ENCODE measurements at regions not wholly inside any gene's neighbourhood (a gene's known extent, or its start where the extent isn't known, plus 50 kb on each side); places are given as distances from the start of the nearest gene placed in this dataset.

DNA sequence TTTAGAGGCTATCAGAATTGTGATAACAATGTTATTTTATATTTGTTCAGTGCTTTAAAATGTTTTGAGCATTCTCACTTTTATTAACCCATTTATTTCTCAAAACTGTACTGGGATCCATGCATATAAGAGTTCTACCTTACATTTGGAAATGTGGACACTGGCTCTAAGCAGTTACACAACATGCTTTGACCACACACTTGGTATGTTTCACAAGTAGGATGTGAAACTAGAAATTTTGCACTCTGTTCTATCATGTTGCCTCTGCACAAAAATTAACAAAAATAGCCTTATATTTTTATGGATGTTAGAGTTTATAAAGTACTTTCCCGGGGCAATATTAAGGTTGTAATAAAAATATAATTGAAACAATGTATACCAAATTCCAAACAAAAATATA, 126.9 kb upstream of the CHORDC1 start:
- TF ChIP-seq, protein P1, sequence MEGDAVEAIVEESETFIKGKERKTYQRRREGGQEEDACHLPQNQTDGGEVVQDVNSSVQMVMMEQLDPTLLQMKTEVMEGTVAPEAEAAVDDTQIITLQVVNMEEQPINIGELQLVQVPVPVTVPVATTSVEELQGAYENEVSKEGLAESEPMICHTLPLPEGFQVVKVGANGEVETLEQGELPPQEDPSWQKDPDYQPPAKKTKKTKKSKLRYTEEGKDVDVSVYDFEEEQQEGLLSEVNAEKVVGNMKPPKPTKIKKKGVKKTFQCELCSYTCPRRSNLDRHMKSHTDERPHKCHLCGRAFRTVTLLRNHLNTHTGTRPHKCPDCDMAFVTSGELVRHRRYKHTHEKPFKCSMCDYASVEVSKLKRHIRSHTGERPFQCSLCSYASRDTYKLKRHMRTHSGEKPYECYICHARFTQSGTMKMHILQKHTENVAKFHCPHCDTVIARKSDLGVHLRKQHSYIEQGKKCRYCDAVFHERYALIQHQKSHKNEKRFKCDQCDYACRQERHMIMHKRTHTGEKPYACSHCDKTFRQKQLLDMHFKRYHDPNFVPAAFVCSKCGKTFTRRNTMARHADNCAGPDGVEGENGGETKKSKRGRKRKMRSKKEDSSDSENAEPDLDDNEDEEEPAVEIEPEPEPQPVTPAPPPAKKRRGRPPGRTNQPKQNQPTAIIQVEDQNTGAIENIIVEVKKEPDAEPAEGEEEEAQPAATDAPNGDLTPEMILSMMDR (IDR thresholded peaks at IDR 0.05; ENCODE audit: low read depth, low read length, poor library complexity, severe bottlenecking), result no peak
- TF ChIP-seq EZH2phosphoT487 (IDR thresholded peaks at IDR 0.05; ENCODE audit: borderline replicate concordance, low read length), result no peak

Measured in DOHH2 (cell line).